Kidney glomerular epithelial cell (primary cell): ENCODE measurements at regions not wholly inside any gene's neighbourhood (a gene's known extent, or its start where the extent isn't known, plus 50 kb on each side); places are given as distances from the start of the nearest gene placed in this dataset.

Experiments
- DNase-seq: peaks from one replicate; lab custom pipeline; 2025; lab: John Stamatoyannopoulos, UW

DNA sequence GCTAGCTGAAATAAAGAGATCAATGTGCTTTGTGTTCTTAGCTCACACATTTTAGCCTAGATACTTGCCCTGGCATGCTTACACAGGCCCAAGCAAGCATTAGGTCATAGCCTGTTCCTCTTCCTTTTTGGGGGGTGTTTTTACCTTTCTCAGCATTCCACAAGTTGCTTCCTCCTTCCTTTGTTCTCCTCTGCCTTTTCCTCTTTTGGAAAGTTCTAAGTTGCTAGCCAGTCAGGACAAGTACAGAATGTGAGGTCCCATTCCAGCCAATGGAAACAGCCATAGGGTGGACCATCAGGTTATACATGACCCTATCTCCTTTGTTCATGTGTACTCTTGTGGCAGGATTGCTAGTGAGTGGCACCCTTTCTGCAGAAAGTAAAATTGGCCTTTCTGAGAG is 154.9 kb downstream of the RASSF9 start:
- DNase-seq: no peak

- DNase-seq: no peak
Measured at GRCh38 chr12:85683051-85683450, 153.2 kb downstream of the RASSF9 start.

DNA sequence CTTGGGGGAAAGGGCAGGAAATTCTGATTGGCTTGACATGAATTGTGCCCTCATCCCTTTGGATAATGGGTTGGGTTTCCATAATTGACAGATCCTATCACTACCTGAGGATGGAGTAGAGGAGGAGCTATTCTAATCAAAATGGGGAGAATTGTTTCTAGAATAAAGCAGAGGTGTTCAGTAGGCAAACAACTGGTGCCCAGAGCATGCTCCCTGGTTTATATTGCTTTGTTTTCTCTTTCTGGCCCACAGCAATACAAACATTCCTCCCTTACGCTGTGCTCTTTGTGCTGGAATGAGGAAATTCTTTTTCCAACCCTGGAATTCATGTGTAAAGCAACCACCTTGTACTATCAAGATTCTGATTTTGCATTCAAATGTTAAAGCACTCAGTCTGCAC is 147.4 kb downstream of the RASSF9 start:
- peak; percentile 29 for DNase-seq

DNA sequence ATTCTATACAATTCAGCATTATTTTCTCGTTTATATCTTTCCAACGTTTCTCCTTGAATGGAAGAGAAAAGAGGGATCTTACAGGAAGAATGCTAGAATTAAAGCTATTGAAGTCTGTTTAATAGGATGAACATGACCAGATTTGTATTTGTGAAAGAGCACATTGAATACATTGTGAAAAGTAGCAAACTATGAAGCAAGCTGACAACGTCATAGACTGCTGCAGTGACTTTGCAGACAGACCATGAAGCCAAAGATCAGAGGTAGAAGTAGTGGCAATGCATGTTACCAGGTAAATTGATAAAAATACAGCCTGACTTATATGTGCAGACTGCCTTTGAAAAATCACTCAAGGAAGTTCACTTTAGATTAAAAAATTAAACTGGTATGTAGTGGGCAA is 146.1 kb downstream of the RASSF9 start:
- DNase-seq: no peak

DNA sequence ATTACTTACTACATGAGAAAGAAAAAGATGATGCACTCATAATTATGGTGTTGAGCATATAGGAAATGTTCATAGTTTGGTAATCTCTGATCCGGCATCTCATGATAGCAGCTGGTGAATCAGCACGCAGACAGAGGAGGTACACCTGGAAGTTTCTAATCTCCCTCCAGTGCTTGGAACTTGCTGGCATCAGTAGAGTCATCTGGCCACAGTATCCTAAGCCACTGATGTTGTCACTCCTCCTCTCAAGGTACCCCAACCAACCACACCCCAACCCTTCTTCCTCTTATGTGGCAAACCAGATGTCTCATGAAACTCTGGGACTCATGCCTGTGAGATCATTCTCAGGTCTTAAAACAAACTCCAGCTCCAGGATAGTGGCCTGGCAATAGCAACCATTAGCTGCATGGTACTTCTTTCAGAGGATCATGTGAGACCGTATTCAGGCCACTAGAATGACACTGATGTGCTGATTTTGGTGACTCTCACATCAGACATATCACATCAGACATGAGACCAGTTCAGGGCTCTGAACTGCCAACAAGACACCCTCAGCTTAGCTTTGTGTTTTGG is 143.0 kb downstream of the RASSF9 start:
- no peak for DNase-seq

DNA sequence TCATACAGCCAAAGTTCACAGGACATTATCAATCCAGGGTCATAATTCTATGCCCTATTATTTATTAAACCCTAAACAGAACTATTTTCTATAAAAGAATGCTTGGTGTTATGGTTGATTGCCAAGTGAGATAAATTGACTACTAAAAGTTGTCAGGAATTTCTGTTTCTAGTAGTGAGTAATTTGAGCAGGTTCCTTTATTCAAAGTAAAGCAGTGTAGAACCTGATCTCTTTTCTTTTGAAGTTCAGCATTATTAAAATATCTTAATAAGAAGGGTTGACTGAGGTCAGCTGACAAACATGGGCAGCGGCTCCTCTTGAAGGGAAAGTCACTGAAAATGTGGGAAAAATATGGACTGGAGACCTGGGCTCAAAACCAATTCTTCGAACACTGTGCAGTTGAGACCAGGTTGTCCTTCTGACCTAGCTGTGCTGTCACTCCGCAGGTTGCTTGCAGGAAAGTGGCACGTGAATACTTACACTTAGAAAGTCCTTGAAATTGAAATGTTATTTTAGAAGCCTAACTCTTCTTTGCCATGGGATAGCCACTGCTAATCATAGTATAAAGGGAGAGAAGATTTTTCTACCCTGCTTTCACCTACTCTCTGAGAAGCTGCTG is 141.0 kb downstream of the RASSF9 start:
- DNase-seq: peak; percentile 1

GRCh38 chr12:85697003-85697402 is 139.2 kb downstream of the RASSF9 start:
- DNase-seq: no peak

GRCh38 chr12:85698937-85699336 is 137.3 kb downstream of the RASSF9 start:
- DNase-seq: no peak

GRCh38 chr12:85708775-85709174 is 127.4 kb downstream of the RASSF9 start:
- DNase-seq: no peak

DNA sequence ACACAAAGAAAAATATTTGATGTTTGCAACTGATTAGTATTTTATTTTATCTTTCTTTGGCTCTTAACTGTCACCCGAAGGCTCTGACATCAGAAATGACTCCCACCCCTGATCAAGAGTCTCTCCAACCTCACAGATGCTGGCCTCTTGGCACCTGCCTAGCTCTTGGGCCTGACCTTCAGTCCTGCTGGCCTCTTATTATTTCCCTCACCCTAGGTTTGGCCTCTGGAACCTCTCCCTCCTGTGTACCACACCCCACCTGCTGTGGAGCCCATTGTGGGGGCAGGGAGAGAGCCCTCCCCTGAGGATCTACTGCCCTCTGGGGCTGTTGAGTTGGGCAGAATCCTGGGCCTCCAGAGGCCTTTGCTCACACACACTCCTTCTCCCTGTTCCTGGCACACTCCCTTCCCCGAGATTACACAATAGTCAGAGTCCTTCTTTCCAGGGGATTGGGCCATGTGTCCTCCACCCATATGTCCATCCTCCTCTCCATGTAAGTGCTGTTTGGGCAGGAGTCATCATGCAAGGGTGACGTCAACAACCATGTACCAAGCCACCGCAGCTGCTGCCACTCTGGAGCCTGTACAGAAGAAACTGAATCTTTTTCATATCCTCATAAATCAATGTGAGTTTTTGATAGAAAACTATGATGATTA is 124.3 kb downstream of the RASSF9 start:
- DNase-seq: no peak

DNA sequence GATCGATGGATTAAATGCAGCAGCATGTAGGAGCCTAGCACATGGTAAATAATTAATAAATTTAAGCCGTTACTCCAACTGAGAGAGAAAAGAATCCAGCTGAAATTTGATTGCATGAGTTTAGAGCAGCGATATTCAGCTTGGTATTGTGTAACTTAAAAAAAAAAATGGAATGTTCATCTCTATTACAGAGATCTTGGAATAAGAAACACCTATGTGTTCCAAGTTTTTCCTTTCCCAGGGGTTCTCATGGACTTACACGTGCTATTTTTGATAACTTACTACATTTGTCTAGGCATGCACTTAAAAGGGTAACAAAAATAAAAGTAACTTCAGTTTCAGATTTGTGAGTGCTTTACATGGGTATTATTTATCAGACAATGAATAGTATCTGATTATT is 122.8 kb downstream of the RASSF9 start:
- no peak for DNase-seq

- no peak for DNase-seq
Measured at GRCh38 chr12:85714425-85714824, 121.8 kb downstream of the RASSF9 start.

DNA sequence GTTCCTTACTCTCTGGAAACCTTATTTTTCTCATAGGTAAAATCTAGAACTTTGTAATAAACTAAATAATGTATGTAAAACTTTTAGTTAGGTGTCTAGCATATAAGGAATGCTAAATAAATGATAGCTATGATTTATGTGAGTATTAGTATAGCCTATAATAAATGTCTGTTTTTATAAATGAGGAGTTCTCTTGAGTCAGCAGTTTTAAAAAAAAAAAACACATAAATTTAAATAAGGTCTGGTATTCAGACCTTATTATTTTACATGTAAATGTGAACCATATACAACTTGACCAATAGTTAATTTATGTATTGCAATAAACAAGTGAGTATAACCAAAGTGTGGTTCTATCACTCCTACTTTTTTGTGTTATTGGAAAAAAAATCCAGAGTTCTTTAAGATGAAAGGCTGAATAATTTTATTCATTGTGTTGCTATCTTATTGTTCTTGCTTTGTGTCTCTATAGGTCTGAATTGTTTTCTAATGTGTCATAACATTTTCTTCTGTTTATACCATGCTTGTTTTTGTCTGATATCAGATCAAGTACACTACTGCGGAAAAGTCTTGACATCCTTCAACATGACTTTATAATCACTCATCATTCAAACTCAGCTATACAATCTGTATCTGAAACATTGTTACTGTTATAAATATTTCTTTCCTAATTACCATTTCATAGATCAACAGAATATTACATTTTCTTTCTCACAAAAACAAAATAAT is 115.7 kb downstream of the RASSF9 start:
- DNase-seq: no peak

GRCh38 chr12:85725991-85726390 is 110.2 kb downstream of the RASSF9 start:
- DNase-seq: no peak

DNA sequence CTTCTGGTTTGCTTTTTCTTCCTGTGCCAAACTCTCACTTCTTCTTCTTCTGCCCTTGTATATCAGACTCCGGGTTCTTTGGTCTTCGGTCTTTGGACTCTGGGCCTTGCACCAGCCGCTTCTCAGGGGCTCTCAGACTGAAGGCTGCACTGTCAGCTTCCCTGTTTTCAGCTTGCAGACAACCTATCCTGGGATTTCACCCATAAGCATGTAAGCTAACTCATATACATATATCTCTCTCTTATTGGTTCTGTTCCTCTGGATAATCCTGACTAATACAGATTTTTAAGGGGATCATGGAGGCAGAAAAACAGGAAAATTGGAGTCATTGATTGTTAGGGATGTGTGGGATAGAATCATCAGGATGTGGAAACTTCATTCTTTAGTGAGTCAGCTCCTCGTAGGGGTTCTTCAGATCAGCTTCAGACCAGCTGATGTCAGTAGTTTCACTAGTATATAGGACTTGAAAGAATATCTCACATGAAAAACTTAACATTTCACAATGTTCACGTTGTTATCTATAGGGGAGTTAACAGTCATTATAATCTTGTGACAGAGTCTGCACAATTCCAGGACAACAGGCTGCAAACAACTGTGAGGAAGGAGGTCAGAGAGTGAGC is 102.9 kb downstream of the RASSF9 start:
- peak; percentile 6 for DNase-seq

DNA sequence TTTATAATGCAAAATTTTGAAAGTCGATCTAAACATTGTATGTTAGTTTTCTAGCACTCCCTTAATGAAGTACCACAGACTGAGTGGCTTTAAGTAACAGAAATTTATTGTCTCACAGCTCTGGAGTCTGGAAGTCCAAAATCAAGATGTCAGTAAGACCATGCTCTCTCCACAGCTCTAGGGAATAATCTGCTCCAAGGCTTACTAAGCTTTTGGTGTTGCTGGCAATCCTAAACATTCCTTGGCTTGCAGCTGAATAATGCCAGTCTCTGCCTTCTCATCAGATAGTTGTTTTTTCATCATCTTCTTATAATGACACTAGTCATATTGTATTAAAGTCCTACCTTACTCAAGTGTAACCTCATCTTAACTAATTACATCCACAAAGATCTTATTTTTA is 102.2 kb downstream of the RASSF9 start:
- DNase-seq: no peak

- no peak for DNase-seq
Measured at GRCh38 chr12:85740186-85740585, 96.0 kb downstream of the RASSF9 start.

DNA sequence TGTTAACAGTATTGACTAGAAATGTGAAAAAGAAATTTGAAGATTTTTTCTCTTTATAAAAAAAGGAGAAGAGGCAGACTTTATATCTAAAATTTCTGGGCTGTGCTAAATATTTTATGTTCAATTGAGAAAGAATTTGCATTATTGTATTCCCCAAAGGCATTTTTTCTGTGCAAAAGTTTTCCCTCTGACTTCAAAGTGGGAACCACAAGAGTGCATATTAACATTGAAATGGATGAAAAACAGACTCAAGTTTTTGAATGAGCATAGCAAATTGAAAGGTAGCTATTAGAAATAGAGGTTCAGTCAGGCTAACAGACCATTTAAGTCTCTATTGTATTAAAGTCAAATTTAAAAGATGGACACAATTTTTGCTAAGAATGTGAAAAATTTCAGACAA is 95.2 kb downstream of the RASSF9 start:
- no peak for DNase-seq

GRCh38 chr12:85747941-85748495 is 88.2 kb downstream of the RASSF9 start:
- no peak for DNase-seq
